Skeletal muscle tissue (tissue), 3 donors: ENCODE measurements at regions not wholly inside any gene's neighbourhood (a gene's known extent, or its start where the extent isn't known, plus 50 kb on each side); places are given as distances from the start of the nearest gene placed in this dataset.
A peak's percentile ranks its signal among the peaks of the same experiment; 100 is the strongest.

Source experiments
- H3K27ac ChIP-seq: one replicate; pipeline ENCODE4 v1.7.0; 2013; ENCODE audit warnings: mild to moderate bottlenecking, low read depth, low read length, inconsistent platforms
- H3K27me3 ChIP-seq, 3 donors: one replicate each; pipeline ENCODE4 v1.7.0; 2013; ENCODE audit warnings: low read length in 3 of 3; ENCODE audit not compliant: control insufficient read depth in 3 of 3, insufficient read depth in 3 of 3
- H3K36me3 ChIP-seq, 3 donors: one replicate each; pipeline ENCODE4 v1.7.0; 2013; ENCODE audit warnings: low read length in 3 of 3; ENCODE audit not compliant: control insufficient read depth in 3 of 3, insufficient read depth in 3 of 3
- H3K4me1 ChIP-seq, 3 donors: one replicate each; pipeline ENCODE4 v1.7.0; 2013; ENCODE audit warnings: low read length in 3 of 3, mild to moderate bottlenecking in 3 of 3; ENCODE audit not compliant: control insufficient read depth in 3 of 3, insufficient read depth in 3 of 3
- H3K4me3 ChIP-seq, 3 donors: one replicate each; pipeline ENCODE4 v1.7.0; 2013; ENCODE audit warnings: low read length in 3 of 3
- H3K9ac ChIP-seq, 3 donors: one replicate each; pipeline ENCODE4 v1.7.0; 2013; ENCODE audit warnings: low read length in 3 of 3, mild to moderate bottlenecking in 3 of 3, moderate library complexity in 2 of 3, low read depth in 1 of 3
- H3K9me3 ChIP-seq, 3 donors: one replicate each; pipeline ENCODE4 v1.7.0; 2013; ENCODE audit warnings: low read length in 3 of 3; ENCODE audit not compliant: control insufficient read depth in 3 of 3
- donor health status: Osteomylitis.

DNA sequence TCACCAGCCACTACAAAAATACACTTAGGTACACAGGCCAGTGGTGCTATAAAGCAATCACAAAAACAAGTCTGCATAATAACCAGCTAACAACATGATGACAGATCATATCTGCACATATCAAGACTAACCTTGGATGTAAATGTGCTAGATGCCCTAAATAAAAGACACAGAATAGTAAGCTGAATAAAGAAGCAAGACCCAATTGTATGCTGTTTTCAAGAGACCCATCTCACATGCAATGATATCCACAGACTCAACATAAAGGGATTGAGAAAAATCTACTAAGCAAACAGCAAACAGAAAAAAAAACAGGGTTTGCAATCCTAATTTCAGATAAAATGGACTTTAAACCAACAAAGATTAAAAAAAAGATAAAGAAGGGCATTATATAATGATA lies 505.4 kb upstream of the FZD8 start:
- H3K27me3 ChIP-seq: no peaks in the 10 kb centered on the region
- H3K9ac ChIP-seq: no peak overlapping the region
- H3K27ac ChIP-seq: no peak overlapping the region
- no peaks in the 10 kb centered on the region for H3K9me3 ChIP-seq
- no peaks in the 10 kb centered on the region for H3K36me3 ChIP-seq
- H3K4me1 ChIP-seq: no peaks in the 10 kb centered on the region
- H3K4me3 ChIP-seq: no peak overlapping the region

DNA sequence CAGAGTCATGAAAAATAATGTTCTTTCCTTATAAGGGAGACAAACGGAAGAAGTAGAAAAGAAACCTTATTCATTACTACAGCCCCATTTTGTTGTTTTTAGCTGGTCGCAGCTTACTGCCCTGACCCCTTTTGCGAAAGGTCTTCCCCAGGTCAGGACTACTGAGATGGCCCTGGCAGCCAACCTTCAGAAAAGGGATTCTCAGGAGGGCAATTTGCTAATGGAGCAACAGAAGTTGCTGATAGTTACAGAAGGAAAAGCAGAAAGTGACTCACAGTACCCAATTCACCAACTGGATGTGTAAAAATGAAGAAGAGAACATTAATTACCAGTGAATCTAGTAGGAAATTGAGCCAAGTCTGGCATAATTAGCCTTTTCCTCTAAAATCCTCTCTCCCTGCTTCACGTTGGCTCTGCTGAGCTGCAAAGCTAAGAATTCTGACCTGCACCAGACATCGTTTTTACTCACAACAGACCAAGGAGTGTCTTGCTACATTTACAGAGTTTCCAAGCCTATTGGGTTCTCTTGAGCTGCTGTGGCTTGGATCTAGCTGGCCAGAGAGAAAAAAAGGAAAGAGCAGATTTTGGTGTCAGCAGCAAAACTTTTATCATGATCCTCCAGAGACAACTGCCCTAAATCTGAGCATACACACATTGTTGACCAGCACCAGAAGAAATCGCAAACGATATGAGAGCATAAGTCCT lies 499.9 kb upstream of the FZD8 start:
- Histone ChIP-seq H3K9me3 (no peaks in the 10 kb centered on the region), H3K9ac (no peak overlapping the region), H3K4me3 (peak overlapping the region in 2 of 3 donors; percentile 14 to 48), H3K27ac (peak overlapping the region; percentile 54), H3K4me1 (peaks cover 0 to 2% (median 0%) of the 10 kb centered on the region in 3 donors), H3K36me3 (no peaks in the 10 kb centered on the region), H3K27me3 (no peaks in the 10 kb centered on the region)

- Histone ChIP-seq H3K36me3 (no peaks in the 10 kb centered on the region), H3K27ac (no peak overlapping the region), H3K9ac (no peak overlapping the region), H3K9me3 (no peaks in the 10 kb centered on the region), H3K4me1 (no peaks in the 10 kb centered on the region), H3K27me3 (no peaks in the 10 kb centered on the region), H3K4me3 (no peak overlapping the region)
These were observed 487.0 kb upstream of the FZD8 start for GRCh38 chr10:36129051-36129450.

GRCh38 chr10:36126076-36126475 lies 484.0 kb upstream of the FZD8 start:
- no peaks in the 10 kb centered on the region for H3K9me3 ChIP-seq
- H3K9ac ChIP-seq: no peak overlapping the region
- no peak overlapping the region for H3K4me3 ChIP-seq
- no peaks in the 10 kb centered on the region for H3K36me3 ChIP-seq
- H3K4me1 ChIP-seq: no peaks in the 10 kb centered on the region
- H3K27me3 ChIP-seq: no peaks in the 10 kb centered on the region
- no peak overlapping the region for H3K27ac ChIP-seq

GRCh38 chr10:36119455-36119854 lies 477.4 kb upstream of the FZD8 start:
- Histone ChIP-seq H3K4me3 (no peak overlapping the region), H3K36me3 (no peaks in the 10 kb centered on the region), H3K9ac (no peak overlapping the region), H3K27ac (no peak overlapping the region), H3K9me3 (no peaks in the 10 kb centered on the region), H3K27me3 (no peaks in the 10 kb centered on the region), H3K4me1 (no peaks in the 10 kb centered on the region)

GRCh38 chr10:36118314-36118713 lies 476.2 kb upstream of the FZD8 start:
- no peaks in the 10 kb centered on the region for H3K36me3 ChIP-seq
- H3K9me3 ChIP-seq: no peaks in the 10 kb centered on the region
- no peaks in the 10 kb centered on the region for H3K27me3 ChIP-seq
- no peaks in the 10 kb centered on the region for H3K4me1 ChIP-seq
- no peak overlapping the region for H3K9ac ChIP-seq
- no peak overlapping the region for H3K4me3 ChIP-seq
- H3K27ac ChIP-seq: no peak overlapping the region

GRCh38 chr10:36117890-36118289 lies 475.8 kb upstream of the FZD8 start:
- Histone ChIP-seq H3K9me3 (no peaks in the 10 kb centered on the region), H3K9ac (no peak overlapping the region), H3K36me3 (no peaks in the 10 kb centered on the region), H3K4me3 (no peak overlapping the region), H3K27me3 (no peaks in the 10 kb centered on the region), H3K4me1 (no peaks in the 10 kb centered on the region), H3K27ac (no peak overlapping the region)

- H3K9ac ChIP-seq: no peak overlapping the region
- H3K27ac ChIP-seq: no peak overlapping the region
- H3K4me1 ChIP-seq: no peaks in the 10 kb centered on the region
- no peaks in the 10 kb centered on the region for H3K27me3 ChIP-seq
- no peak overlapping the region for H3K4me3 ChIP-seq
- no peaks in the 10 kb centered on the region for H3K9me3 ChIP-seq
- H3K36me3 ChIP-seq: no peaks in the 10 kb centered on the region
These were observed 475.1 kb upstream of the FZD8 start for GRCh38 chr10:36117231-36117630.

DNA sequence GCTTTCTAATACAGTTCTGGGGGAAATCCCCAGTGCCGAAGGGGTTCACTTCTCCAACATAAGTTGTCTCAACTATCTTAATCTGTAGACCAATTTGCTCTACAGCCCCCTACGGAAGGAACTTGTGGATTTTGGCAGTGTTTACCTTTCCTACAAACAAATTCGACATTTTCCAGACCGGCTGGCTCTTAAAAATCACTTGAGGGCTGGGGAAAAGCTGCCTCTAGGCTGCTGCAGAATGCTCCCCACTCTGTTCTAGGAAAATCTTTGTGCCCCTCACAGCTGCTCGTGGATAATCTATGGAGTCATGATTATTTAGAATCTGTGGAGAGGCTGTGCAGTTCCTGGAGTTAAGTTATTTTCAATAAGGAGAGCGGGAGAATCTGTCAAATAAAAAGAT lies 474.6 kb upstream of the FZD8 start:
- no peaks in the 10 kb centered on the region for H3K27me3 ChIP-seq
- no peaks in the 10 kb centered on the region for H3K36me3 ChIP-seq
- H3K27ac ChIP-seq: no peak overlapping the region
- H3K9ac ChIP-seq: no peak overlapping the region
- no peaks in the 10 kb centered on the region for H3K4me1 ChIP-seq
- no peak overlapping the region for H3K4me3 ChIP-seq
- H3K9me3 ChIP-seq: no peaks in the 10 kb centered on the region

GRCh38 chr10:36116040-36116439 lies 473.9 kb upstream of the FZD8 start:
- no peaks in the 10 kb centered on the region for H3K27me3 ChIP-seq
- H3K9me3 ChIP-seq: no peaks in the 10 kb centered on the region
- no peaks in the 10 kb centered on the region for H3K4me1 ChIP-seq
- no peaks in the 10 kb centered on the region for H3K36me3 ChIP-seq
- no peak overlapping the region for H3K27ac ChIP-seq
- H3K4me3 ChIP-seq: no peak overlapping the region
- H3K9ac ChIP-seq: no peak overlapping the region
